Left lobe of liver (tissue), 2 donors: ENCODE measurements at regions not wholly inside any gene's neighbourhood (a gene's known extent, or its start where the extent isn't known, plus 50 kb on each side); places are given as distances from the start of the nearest gene placed in this dataset.

Source experiments
- ATAC-seq: fragments of 200-7000 bp; cut with Tn5 transposase; one replicate; pipeline ENCODE4 v1.9.1; 2020; ENCODE audit warnings: mild to moderate bottlenecking, moderate library complexity
- DNase-seq: peaks from one replicate; pipeline ENCODE4 v3.0.0-alpha.2; 2020; ENCODE audit warnings: low spot score
- donor health status: DM: no; HTN: no; CAD: no; lungs with moderate emphysema.
- donor health status: DM: no; HTN: yes; CAD: no.

GRCh38 chr7:57245206-57245605, 113.0 kb upstream of the ZNF479 start:
- ATAC-seq, result no peak
- DNase-seq, result no peak

DNA sequence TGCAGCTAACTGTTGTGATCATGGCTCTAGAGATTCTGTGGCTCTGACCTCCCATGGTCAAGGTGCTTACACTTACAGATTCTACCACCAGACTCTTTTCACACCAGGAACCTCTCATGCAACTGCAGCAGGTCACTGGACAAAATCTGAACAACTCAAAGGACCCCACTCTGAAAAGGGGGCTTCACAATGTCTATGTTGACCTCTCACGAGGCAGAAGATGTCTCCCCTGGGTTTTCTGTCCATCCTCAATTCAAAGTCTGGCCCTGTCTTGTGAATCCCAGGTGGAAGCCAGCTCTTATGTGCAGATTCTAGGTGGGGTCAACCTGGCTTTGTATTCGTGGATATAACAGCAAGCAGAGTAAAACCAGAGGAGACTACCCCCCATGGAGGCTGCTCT, 118.6 kb upstream of the ZNF479 start:
- ATAC-seq (no peak), DNase-seq (peak; percentile 8)

- peak; percentile 35 for DNase-seq
- no peak for ATAC-seq
Observed at GRCh38 chr7:57256637-57257375, 124.6 kb upstream of the ZNF479 start.

DNA sequence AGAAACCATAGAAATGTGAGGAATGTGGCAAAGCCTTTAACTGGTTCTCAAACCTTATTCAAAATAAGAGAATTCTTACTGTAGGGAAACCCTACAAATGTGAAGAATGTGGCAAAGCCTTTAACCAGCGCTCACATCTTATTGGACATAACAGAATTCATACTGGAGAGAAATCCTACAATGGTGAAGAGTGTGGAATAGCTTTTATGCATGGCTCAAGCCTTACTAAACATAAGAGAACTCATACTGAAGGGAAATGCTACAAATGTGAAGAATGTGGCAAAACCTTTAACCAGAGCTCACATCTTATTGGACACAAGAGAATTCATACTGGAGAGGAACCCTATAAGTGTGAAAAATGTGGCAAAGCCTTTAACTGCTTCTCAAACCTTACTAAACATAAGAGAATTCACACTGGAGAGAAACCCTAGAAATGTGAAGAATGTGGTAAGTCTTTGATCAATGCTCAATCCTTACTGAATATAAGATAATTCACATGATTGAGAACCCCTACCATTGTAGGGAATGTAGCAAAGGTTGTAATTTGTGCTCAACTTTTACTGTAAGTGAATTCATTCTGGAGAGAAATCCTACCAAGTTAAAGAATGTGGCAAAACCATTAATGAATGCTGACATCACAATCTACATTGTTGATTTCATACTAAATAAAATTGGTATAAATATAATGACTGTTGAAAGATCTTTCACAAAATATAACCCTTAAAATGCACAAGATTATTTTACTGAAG, 142.5 kb upstream of the ZNF479 start:
- no peak for ATAC-seq
- no peak for DNase-seq

DNA sequence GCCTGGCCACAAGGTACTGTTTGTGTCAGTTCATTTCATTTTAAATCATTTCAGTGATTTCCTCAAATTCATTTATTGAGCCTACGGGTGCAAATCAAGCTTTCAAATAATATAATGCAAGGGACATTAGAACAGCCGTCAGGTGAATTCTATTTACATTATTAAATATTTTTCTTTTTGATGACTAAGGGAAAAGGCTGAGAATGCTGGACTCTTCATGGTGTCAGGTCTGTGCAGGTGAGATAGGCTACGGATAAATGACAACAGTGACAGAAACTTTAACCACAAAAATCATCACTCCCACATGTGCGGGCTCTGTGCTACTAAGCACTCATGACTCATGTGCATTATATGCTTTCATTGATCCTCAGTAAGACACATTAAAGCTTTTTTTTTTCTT, 149.2 kb upstream of the ZNF716 start:
- no peak for ATAC-seq
- no peak for DNase-seq

DNA sequence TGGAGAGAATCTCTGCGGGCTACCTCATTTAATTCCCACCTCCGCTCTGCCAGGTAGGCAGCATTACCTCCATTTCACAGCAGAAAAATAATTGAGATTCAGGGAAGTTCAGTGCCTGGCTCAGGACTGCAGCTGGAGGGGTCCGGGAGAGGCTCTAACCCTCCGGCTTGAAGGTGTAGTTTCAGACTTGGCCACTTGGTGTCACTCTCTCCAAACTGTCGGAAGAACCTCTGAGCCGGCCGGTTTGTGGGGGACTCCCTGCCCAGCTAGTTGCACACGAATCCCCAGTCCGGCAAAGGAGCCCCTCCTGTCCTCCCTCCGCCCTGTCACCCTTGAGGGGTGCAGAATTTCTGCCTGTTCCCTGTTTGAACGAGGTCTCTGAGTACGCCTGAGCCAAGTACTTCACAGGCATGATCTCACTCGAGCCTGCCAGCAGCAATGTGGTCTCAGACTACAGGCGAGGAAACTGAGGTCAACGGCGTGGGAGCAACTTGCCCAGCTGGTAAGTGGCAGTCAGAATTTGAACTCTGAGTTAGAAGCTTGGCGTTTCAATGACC, 144.7 kb upstream of the ZNF716 start:
- peak; percentile 91 for ATAC-seq
- DNase-seq, result no peak

- DNase-seq (peak; percentile 48), ATAC-seq (peak; percentile 87)
Observed at GRCh38 chr7:57308631-57309408, 141.2 kb upstream of the ZNF716 start.

DNA sequence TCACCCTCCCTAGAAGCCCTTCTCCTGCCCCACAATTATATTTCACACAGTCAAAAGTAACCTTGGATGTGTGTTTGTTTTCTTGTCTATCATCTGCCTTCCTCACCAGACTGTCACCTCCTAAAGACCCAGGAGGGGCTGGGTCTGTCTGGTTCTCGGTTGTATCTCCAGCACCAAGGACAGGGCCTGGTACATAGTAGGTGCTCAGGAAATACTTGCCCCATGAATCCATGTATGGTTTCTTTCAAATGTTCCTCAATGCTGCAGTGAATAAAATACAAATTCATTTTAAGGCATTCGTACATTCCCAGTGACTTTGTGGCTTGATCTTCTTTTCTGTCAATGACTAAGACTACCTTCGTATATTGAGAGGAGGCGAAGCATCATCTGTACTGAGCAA, 122.9 kb upstream of the ZNF716 start:
- DNase-seq, result no peak
- no peak for ATAC-seq

GRCh38 chr7:57328457-57328856, 121.5 kb upstream of the ZNF716 start:
- DNase-seq, result no peak
- no peak for ATAC-seq

- DNase-seq, result no peak
- ATAC-seq, result no peak
Observed at GRCh38 chr7:57328963-57329362, 121.0 kb upstream of the ZNF716 start.

GRCh38 chr7:57339198-57339944, 110.6 kb upstream of the ZNF716 start:
- DNase-seq, result peak; percentile 80
- ATAC-seq, result peak; percentile 88

DNA sequence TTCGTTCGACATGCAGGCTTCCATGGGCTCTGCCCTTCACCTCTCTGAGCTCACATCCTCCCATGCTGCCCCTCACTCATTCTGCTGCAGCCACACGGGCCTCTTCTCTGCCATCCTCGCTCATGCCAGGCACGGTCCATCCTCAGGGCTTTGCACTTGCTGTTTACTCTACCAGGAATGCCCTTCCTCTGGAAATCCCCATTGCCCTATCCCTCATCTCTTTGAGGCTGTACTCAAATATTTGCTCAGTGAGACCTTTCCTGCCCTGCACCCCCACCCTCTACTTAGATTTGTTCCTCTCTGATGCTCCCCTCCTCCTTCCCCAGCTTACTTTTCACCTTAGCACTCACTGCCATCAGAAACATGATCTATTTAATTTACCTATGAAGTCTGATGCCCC, 107.0 kb upstream of the ZNF716 start:
- ATAC-seq (peak; percentile 67), DNase-seq (no peak)

DNA sequence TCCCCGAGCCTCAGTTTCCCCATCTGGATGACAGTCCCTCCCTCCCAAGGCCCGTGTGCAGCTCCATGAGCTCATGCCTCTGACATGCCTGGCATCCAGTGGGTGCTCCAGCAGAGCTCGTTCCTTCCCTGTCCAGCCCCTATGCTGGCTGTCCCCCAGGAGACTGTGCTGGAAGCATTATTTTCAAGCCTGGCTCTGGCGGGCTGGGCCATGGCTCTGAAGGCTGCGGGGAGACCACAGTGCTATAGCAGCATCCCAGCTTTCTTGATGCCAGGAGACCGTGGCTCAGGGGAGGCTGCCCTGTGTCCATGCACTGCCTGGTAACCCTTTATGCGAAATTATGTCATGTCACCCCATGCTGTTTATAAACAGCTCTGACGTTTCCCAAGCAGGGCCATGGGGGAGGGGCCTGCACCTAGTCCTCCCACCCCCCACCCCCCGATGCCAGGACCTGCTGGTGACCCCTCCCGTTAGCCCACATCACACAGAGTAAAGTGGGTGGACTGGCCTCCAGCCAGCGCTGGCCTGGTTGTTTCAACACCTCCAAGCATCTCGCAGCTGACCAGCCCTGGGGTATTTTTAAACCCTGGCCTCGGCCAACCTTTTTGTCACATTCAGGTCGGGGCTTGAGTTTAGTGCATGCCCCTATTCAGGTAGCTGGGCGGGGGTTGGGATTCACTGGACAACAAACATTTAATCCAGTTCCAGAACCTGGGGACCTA, 105.9 kb upstream of the ZNF716 start:
- ATAC-seq (peak; percentile 17), DNase-seq (peak; percentile 58)

DNA sequence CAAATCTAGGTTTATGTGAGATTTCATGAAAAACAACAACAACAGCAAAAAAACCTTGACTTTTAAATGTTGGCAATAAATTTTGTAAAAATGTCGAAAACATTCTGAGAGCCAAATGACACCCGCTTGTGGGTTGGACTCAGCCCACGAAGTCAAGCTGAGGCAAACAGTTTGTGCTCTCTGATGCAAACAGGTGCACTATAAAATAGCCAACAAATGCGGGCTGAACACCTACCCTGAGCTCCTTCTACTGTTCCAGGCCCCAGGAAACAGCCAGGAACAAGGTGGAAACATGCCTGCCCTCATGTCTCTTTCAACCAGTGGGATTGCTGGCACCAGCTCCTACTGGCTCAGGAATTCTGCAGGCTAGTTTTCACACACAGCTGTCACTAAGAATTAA, 105.0 kb upstream of the ZNF716 start:
- ATAC-seq (no peak), DNase-seq (no peak)

DNA sequence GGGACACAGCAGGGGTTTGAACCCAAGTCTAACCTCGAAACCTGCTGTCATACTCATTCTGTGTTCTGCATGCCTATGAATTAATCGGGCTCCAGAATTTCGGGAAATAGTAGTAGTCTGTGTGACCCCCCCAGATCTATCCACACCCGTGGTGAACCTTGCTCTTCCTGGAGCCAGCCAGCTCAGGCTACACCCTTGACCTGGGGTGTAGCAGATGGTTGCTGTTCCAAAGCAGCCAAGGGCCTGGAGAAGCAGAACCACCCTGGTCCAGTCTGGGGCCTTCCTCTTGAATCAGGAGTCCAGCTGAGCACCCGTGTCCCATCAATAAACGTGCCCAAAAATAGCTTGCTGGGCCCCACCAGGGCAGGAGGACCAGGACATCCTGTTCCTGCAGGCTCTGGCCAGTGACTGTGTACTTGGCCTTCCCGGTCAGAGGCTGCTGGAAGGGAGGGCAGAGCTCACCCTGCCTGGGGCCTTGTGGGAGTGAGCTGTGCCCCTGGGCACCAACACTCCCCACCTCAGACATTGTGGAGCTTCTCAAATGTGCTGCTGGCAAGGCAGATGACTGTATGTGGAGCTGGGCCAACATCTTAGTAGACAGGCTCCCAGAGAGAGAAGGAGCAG, 101.2 kb upstream of the ZNF716 start:
- DNase-seq (peak; percentile 66), ATAC-seq (peak; percentile 83)

- no peak for DNase-seq
- ATAC-seq, result peak; percentile 9
Observed at GRCh38 chr7:57354195-57354594, 95.8 kb upstream of the ZNF716 start.

- peak; percentile 54 for DNase-seq
- ATAC-seq, result peak; percentile 87
Observed at GRCh38 chr7:57354679-57355338, 95.2 kb upstream of the ZNF716 start.

GRCh38 chr7:57361406-57361805, 88.6 kb upstream of the ZNF716 start:
- ATAC-seq (no peak), DNase-seq (no peak)

- ATAC-seq (peak; percentile 91), DNase-seq (no peak)
Observed at GRCh38 chr7:57362868-57363267, 87.1 kb upstream of the ZNF716 start.
